ENCODE measurements at regions not wholly inside any gene's neighbourhood (a gene's known extent, or its start where the extent isn't known, plus 50 kb on each side); places are given as distances from the start of the nearest gene placed in this dataset.

- no TSS peak for BruUV-seq (replicated peaks)
- ChIA-PET CTCF (interaction anchor here (0.6 to 0.9 kb wide), 2 partner anchors 41 to 100 kb away, joined by 3 read pairs; no protein-coding TSS in a partner anchor), POLR2A (no interaction called here)
- Mint-ChIP-seq H3K4me1 (ENCODE audit: insufficient read depth, unreplicated experiment) (no peaks in the 10 kb centered on the region), H3K27me3 (ENCODE audit: insufficient read depth, unreplicated experiment) (no peaks in the 10 kb centered on the region), H3K27ac (ENCODE audit: low read depth, unreplicated experiment) (no peak overlapping the region), H3K4me3 (ENCODE audit: unreplicated experiment) (no peak overlapping the region), H3K9me3 (ENCODE audit: unreplicated experiment) (peaks cover 12% of the 10 kb centered on the region), H3K36me3 (ENCODE audit: insufficient read depth, unreplicated experiment) (no peaks in the 10 kb centered on the region)
- no peak for TF ChIP-seq CTCF (IDR thresholded peaks at IDR 0.05; ENCODE audit: unreplicated experiment)
- intact Hi-C loops (cut with micrococcal nuclease): no loop called here
- DNase-seq (ENCODE audit: unreplicated experiment): no peak
These were observed 63.9 kb upstream of the B3GAT1 start for GRCh38 chr11:134475951-134476350.

GRCh38 chr11:134474942-134475341 is 62.9 kb upstream of the B3GAT1 start:
- Mint-ChIP-seq H3K4me1 (ENCODE audit: insufficient read depth, unreplicated experiment) (no peaks in the 10 kb centered on the region), H3K9me3 (ENCODE audit: unreplicated experiment) (peaks cover 12% of the 10 kb centered on the region), H3K4me3 (ENCODE audit: unreplicated experiment) (no peak overlapping the region), H3K27me3 (ENCODE audit: insufficient read depth, unreplicated experiment) (no peaks in the 10 kb centered on the region), H3K36me3 (ENCODE audit: insufficient read depth, unreplicated experiment) (peaks cover 2% of the 10 kb centered on the region), H3K27ac (ENCODE audit: low read depth, unreplicated experiment) (no peak overlapping the region)
- no peak for DNase-seq (ENCODE audit: unreplicated experiment)
- ChIA-PET CTCF (interaction anchor here (0.7 kb wide), 1 partner anchor 839 kb away, joined by 3 read pairs; no protein-coding TSS in a partner anchor), POLR2A (no interaction called here)
- intact Hi-C loops (cut with micrococcal nuclease): no loop called here
- no TSS peak for BruUV-seq (replicated peaks)
- no peak for TF ChIP-seq CTCF (IDR thresholded peaks at IDR 0.05; ENCODE audit: unreplicated experiment)

- H3K9me3 Mint-ChIP-seq (ENCODE audit: unreplicated experiment): peaks cover 12% of the 10 kb centered on the region
- ChIA-PET CTCF (no interaction called here), POLR2A (no interaction called here)
- H3K4me3 Mint-ChIP-seq (ENCODE audit: unreplicated experiment): no peak overlapping the region
- no peak for TF ChIP-seq CTCF (IDR thresholded peaks at IDR 0.05; ENCODE audit: unreplicated experiment)
- no peak overlapping the region for H3K27ac Mint-ChIP-seq (ENCODE audit: low read depth, unreplicated experiment)
- no peaks in the 10 kb centered on the region for H3K4me1 Mint-ChIP-seq (ENCODE audit: insufficient read depth, unreplicated experiment)
- intact Hi-C loops (cut with micrococcal nuclease): no loop called here
- no peaks in the 10 kb centered on the region for H3K27me3 Mint-ChIP-seq (ENCODE audit: insufficient read depth, unreplicated experiment)
- DNase-seq (ENCODE audit: unreplicated experiment): no peak
- H3K36me3 Mint-ChIP-seq (ENCODE audit: insufficient read depth, unreplicated experiment): peaks cover 6% of the 10 kb centered on the region
- no TSS peak for BruUV-seq (replicated peaks)
These were observed 62.2 kb upstream of the B3GAT1 start for GRCh38 chr11:134474070-134474860.

- BruUV-seq (replicated peaks): no TSS peak
- intact Hi-C loops (cut with micrococcal nuclease): no loop called here
- ChIA-PET CTCF (no interaction called here), POLR2A (no interaction called here)
- Mint-ChIP-seq H3K4me1 (ENCODE audit: insufficient read depth, unreplicated experiment) (no peaks in the 10 kb centered on the region), H3K27me3 (ENCODE audit: insufficient read depth, unreplicated experiment) (no peaks in the 10 kb centered on the region), H3K4me3 (ENCODE audit: unreplicated experiment) (no peak overlapping the region), H3K27ac (ENCODE audit: low read depth, unreplicated experiment) (no peak overlapping the region), H3K36me3 (ENCODE audit: insufficient read depth, unreplicated experiment) (peaks cover 6% of the 10 kb centered on the region), H3K9me3 (ENCODE audit: unreplicated experiment) (peaks cover 21% of the 10 kb centered on the region)
- TF ChIP-seq CTCF (IDR thresholded peaks at IDR 0.05; ENCODE audit: unreplicated experiment): no peak
- no peak for DNase-seq (ENCODE audit: unreplicated experiment)
These were observed 59.8 kb upstream of the B3GAT1 start for GRCh38 chr11:134471716-134472455.

All from MCF 10A (cell line).